IMR-90 (cell line): ENCODE measurements at regions not wholly inside any gene's neighbourhood (a gene's known extent, or its start where the extent isn't known, plus 50 kb on each side); places are given as distances from the start of the nearest gene placed in this dataset.

Experiments
- ATAC-seq: fragments of 200-7000 bp; cut with Tn5 transposase; 2 replicates; pipeline ENCODE4 v1.9.1; 2020; ENCODE audit warnings: low read depth, mild to moderate bottlenecking, moderate library complexity
- BruUV-seq: library from RNA; stranded (reverse); fragments of 400-500 nt; replicated peaks from 2 replicates; lab custom pipeline; 2021; lab: Mats Ljungman, UMichigan
- CTCF ChIA-PET: fragments of 300-600 bp; formaldehyde crosslinking; extraction: SDS; loops from one replicate; lab custom pipeline; 2021; ENCODE audit warnings: antibody characterized with exemption; lab: Yijun Ruan, JAX
- POLR2A ChIA-PET: fragments of 300-600 bp; sonication (Branson Sonifier 250); formaldehyde crosslinking; loops from one replicate; lab custom pipeline; 2022; ENCODE audit warnings: antibody characterized with exemption; ENCODE audit not compliant: unreplicated experiment; lab: Charles Lee
- DNase-seq: peaks from one replicate; pipeline ENCODE4 v3.0.0; 2013
- H2AFZ ChIP-seq: replicated peaks from 2 replicates; pipeline ENCODE3; 2013; ENCODE audit warnings: low read length, mild to moderate bottlenecking; ENCODE audit not compliant: poor library complexity
- H2AK5ac ChIP-seq: 2 replicates; pipeline ENCODE4 v1.6.1; 2013; ENCODE audit warnings: low read depth, low read length, inconsistent platforms
- H2AK9ac ChIP-seq: replicated peaks from 2 replicates; pipeline ENCODE3; 2013; ENCODE audit warnings: mild to moderate bottlenecking, low read depth, low read length, moderate library complexity; ENCODE audit not compliant: poor library complexity
- H2BK120ac ChIP-seq: 2 replicates; pipeline ENCODE4 v1.6.1; 2013; ENCODE audit warnings: low read depth, low read length, inconsistent platforms
- H2BK15ac ChIP-seq: 3 replicates; pipeline ENCODE4 v1.6.1; 2013; ENCODE audit warnings: low read depth, low read length, inconsistent platforms
- H2BK20ac ChIP-seq: 2 replicates; pipeline ENCODE4 v1.6.1; 2013; ENCODE audit warnings: low read depth, mild to moderate bottlenecking, inconsistent platforms, low read length, moderate library complexity
- H2BK5ac ChIP-seq: 2 replicates; pipeline ENCODE4 v1.6.1; 2013; ENCODE audit warnings: mild to moderate bottlenecking, low read depth, low read length, inconsistent platforms; ENCODE audit not compliant: poor library complexity, severe bottlenecking
- H3K14ac ChIP-seq: replicated peaks from 2 replicates; pipeline ENCODE4 v1.6.1; 2013; ENCODE audit warnings: low read depth, low read length, inconsistent platforms
- H3K18ac ChIP-seq: 2 replicates; pipeline ENCODE4 v1.6.1; 2013; ENCODE audit warnings: low read depth, low read length, control low read depth
- H3K23ac ChIP-seq: 2 replicates; pipeline ENCODE4 v1.6.1; 2013; ENCODE audit warnings: low read depth, low read length, inconsistent platforms
- H3K27ac ChIP-seq: 2 replicates; pipeline ENCODE4 v1.5.1; 2013; ENCODE audit warnings: mild to moderate bottlenecking, control low read depth, low read length; ENCODE audit not compliant: insufficient read depth
- H3K27me3 ChIP-seq: 2 replicates; pipeline ENCODE4 v1.6.1; 2013; ENCODE audit warnings: low read length; ENCODE audit not compliant: control insufficient read depth, insufficient read depth
- H3K36me3 ChIP-seq: 2 replicates; pipeline ENCODE4 v1.6.1; 2013; ENCODE audit warnings: low read length, mixed read lengths; ENCODE audit not compliant: control insufficient read depth, insufficient read depth
- H3K4ac ChIP-seq: 2 replicates; pipeline ENCODE4 v1.6.1; 2013; ENCODE audit warnings: low read depth, low read length, inconsistent platforms
- H3K4me1 ChIP-seq: 2 replicates; pipeline ENCODE4 v1.6.1; 2013; ENCODE audit warnings: low read length, mixed read lengths; ENCODE audit not compliant: control insufficient read depth, insufficient read depth
- H3K4me2 ChIP-seq: 2 replicates; pipeline ENCODE4 v1.6.1; 2013; ENCODE audit warnings: low read depth, mild to moderate bottlenecking, control low read depth, low read length, moderate library complexity
- H3K4me3 ChIP-seq: 2 replicates; pipeline ENCODE4 v1.5.1; 2013; ENCODE audit warnings: low read depth, mild to moderate bottlenecking, control low read depth, low read length, moderate library complexity; ENCODE audit not compliant: insufficient read depth
- H3K56ac ChIP-seq: 2 replicates; pipeline ENCODE4 v1.6.1; 2013; ENCODE audit warnings: low read length, inconsistent platforms; ENCODE audit not compliant: insufficient read depth; ENCODE audit errors: extremely low read depth
- H3K79me1 ChIP-seq, 2 experiments: 2 replicates each; pipeline ENCODE4 v1.6.1; 2013; ENCODE audit warnings: low read length in 2 of 2, inconsistent platforms in 1 of 2, low read depth in 1 of 2
- H3K9ac ChIP-seq: 2 replicates; pipeline ENCODE4 v1.6.1; 2013; ENCODE audit warnings: low read depth, low read length, control low read depth
- H3K9me1 ChIP-seq: 2 replicates; pipeline ENCODE4 v1.6.1; 2013; ENCODE audit warnings: low read length, inconsistent platforms; ENCODE audit not compliant: insufficient read depth
- H3K9me3 ChIP-seq: 2 replicates; pipeline ENCODE4 v1.6.1; 2013; ENCODE audit warnings: low read length; ENCODE audit not compliant: control insufficient read depth, insufficient read depth
- H4K20me1 ChIP-seq: 2 replicates; pipeline ENCODE4 v1.6.1; 2013; ENCODE audit warnings: low read length, inconsistent platforms; ENCODE audit not compliant: insufficient read depth
- H4K5ac ChIP-seq: 2 replicates; pipeline ENCODE4 v1.6.1; 2013; ENCODE audit warnings: mild to moderate bottlenecking, low read depth, low read length, control low read depth
- H4K8ac ChIP-seq, 2 experiments: 2 replicates each; pipeline ENCODE4 v1.6.1; 2013; ENCODE audit warnings: low read depth in 2 of 2, low read length in 2 of 2, control low read depth in 1 of 2, inconsistent platforms in 1 of 2
- H4K91ac ChIP-seq: 2 replicates; pipeline ENCODE4 v1.6.1; 2013; ENCODE audit warnings: low read depth, low read length, inconsistent platforms; ENCODE audit not compliant: insufficient read depth
- CEBPB ChIP-seq: IDR thresholded peaks from 2 replicates; pipeline ENCODE4 v1.6.1; 2012; ENCODE audit warnings: low read depth, low read length, improper control_type of control experiment
- CHD1 ChIP-seq: IDR thresholded peaks from 2 replicates; pipeline ENCODE4 v1.6.1; 2012; ENCODE audit warnings: low read depth, low read length, improper control_type of control experiment
- CTCF ChIP-seq: conservative IDR thresholded peaks from 2 replicates; pipeline ENCODE4 v1.5.1; 2012; ENCODE audit warnings: mild to moderate bottlenecking, low read depth, low read length, improper control_type of control experiment
- ELK1 ChIP-seq: fragments of 150-350 bp; IDR thresholded peaks from 2 replicates; pipeline ENCODE4 v1.6.1; 2016; ENCODE audit warnings: low read depth, mild to moderate bottlenecking, low read length, moderate library complexity, borderline replicate concordance
- FOS ChIP-seq: fragments of 150-350 bp; IDR thresholded peaks from 2 replicates; pipeline ENCODE4 v1.6.1; 2016; ENCODE audit warnings: low read depth, low read length
- MAFK ChIP-seq: IDR thresholded peaks from 2 replicates; pipeline ENCODE4 v1.6.1; 2012; ENCODE audit warnings: low read depth, low read length, improper control_type of control experiment
- MAZ ChIP-seq: IDR thresholded peaks from 2 replicates; pipeline ENCODE4 v1.6.1; 2012; ENCODE audit warnings: low read depth, mild to moderate bottlenecking, low read length, improper control_type of control experiment, moderate library complexity, borderline replicate concordance
- MXI1 ChIP-seq: IDR thresholded peaks from 2 replicates; pipeline ENCODE4 v1.6.1; 2012; ENCODE audit warnings: low read depth, mild to moderate bottlenecking, low read length, moderate library complexity, borderline replicate concordance
- NFE2L2 ChIP-seq: fragments of 150-350 bp; IDR thresholded peaks from 2 replicates; pipeline ENCODE4 v1.6.1; 2016; ENCODE audit warnings: low read depth, mild to moderate bottlenecking, low read length
- POLR2A ChIP-seq: IDR thresholded peaks from 2 replicates; pipeline ENCODE4 v1.6.1; 2012; ENCODE audit warnings: mild to moderate bottlenecking, low read depth, low read length
- RCOR1 ChIP-seq: IDR thresholded peaks from 2 replicates; pipeline ENCODE4 v1.6.1; 2012; ENCODE audit warnings: mild to moderate bottlenecking, low read length, improper control_type of control experiment; ENCODE audit not compliant: insufficient replicate concordance
- RFX5 ChIP-seq: IDR thresholded peaks from 2 replicates; pipeline ENCODE4 v1.8.0; 2012; ENCODE audit warnings: low read depth, mild to moderate bottlenecking, low read length, moderate library complexity
- SMC3 ChIP-seq: fragments of 150-350 bp; IDR thresholded peaks from 2 replicates; pipeline ENCODE4 v1.6.1; 2016; ENCODE audit warnings: low read depth, mild to moderate bottlenecking, antibody characterized with exemption, low read length, moderate library complexity
- USF2 ChIP-seq: fragments of 150-350 bp; IDR thresholded peaks from 2 replicates; pipeline ENCODE4 v1.6.1; 2017; ENCODE audit warnings: mild to moderate bottlenecking, antibody characterized with exemption, low read length, low read depth
- WGBS, 2 experiments: methylation state at CpG; one replicate each; pipeline versions ENCODE4 v1.1.5 to v1.1.7; 2013; ENCODE audit warnings: missing lambda C conversion rate in 2 of 2; ENCODE audit not compliant: insufficient read length in 1 of 2; ENCODE audit errors: extremely low coverage in 2 of 2; 5-methylcytosine and 5-hydroxymethylcytosine counted together
- dilution Hi-C: fragments of 300-500 bp; cut with HindIII; formaldehyde crosslinking; loops from one replicate; pipeline ENCODE4 v1.14.3; 2018; ENCODE audit warnings: low sequenced_read_pairs; ENCODE audit not compliant: unreplicated experiment
- in situ Hi-C: fragments of 300-500 bp; cut with MboI; formaldehyde crosslinking; loops from 3 replicates; pipeline ENCODE4 v1.14.3; 2019; ENCODE audit warnings: low sequenced_read_pairs, inconsistent platforms, mixed read lengths
- intact Hi-C: fragments of 100-400 bp; cut with micrococcal nuclease; formaldehyde crosslinking; loops from 2 replicates; pipeline ENCODE4 v1.10.0; 2022

- H2AK9ac ChIP-seq: no peak overlapping the region
- H3K4me2 ChIP-seq: no peak overlapping the region
- no peak overlapping the region for H4K5ac ChIP-seq
- no TSS peak for BruUV-seq
- no peak overlapping the region for H3K18ac ChIP-seq
- no peak overlapping the region for H3K9ac ChIP-seq
- H3K79me1 ChIP-seq: no peaks in the 10 kb centered on the region
- no peak overlapping the region for H4K91ac ChIP-seq
- H3K4ac ChIP-seq: no peak overlapping the region
- no peak overlapping the region for H3K23ac ChIP-seq
- dilution Hi-C loops: no loop called here
- WGBS, 2 experiments: 100% methylated on average over 2 of the region's 3 CpGs; no CpG with 5 or more reads in 1 of the 2 experiments
- H2BK15ac ChIP-seq: no peak overlapping the region
- no peak overlapping the region for H3K4me3 ChIP-seq
- no peak overlapping the region for H2BK120ac ChIP-seq
- H3K36me3 ChIP-seq: no peaks in the 10 kb centered on the region
- H3K4me1 ChIP-seq: no peaks in the 10 kb centered on the region
- H3K9me3 ChIP-seq: no peaks in the 10 kb centered on the region
- H2AK5ac ChIP-seq: no peak overlapping the region
- intact Hi-C loops: no loop called here
- no peak overlapping the region for H3K56ac ChIP-seq
- no peak overlapping the region for H3K27ac ChIP-seq
- H3K14ac ChIP-seq: no peak overlapping the region
- TF ChIP-seq MAZ (no peak), CEBPB (no peak), RCOR1 (no peak), MAFK (no peak), POLR2A (no peak), SMC3 (no peak), RFX5 (no peak), CTCF (no peak), MXI1 (no peak), CHD1 (no peak), ELK1 (no peak), NFE2L2 (no peak), FOS (no peak), USF2 (no peak)
- H2AFZ ChIP-seq: no peak overlapping the region
- H3K9me1 ChIP-seq: no peaks in the 10 kb centered on the region
- ChIA-PET POLR2A (no interaction called here), CTCF (no interaction called here)
- no peak overlapping the region for H2BK20ac ChIP-seq
- no peak overlapping the region for H4K8ac ChIP-seq
- DNase-seq: no peak
- H2BK5ac ChIP-seq: no peak overlapping the region
- in situ Hi-C loops: no loop called here
- no peak for ATAC-seq
- no peaks in the 10 kb centered on the region for H3K27me3 ChIP-seq
- no peaks in the 10 kb centered on the region for H4K20me1 ChIP-seq
Observed at GRCh38 chr18:42549596-42549995, 565.9 kb downstream of the RIT2 start.
